ENCODE measurements at regions not wholly inside any gene's neighbourhood (a gene's known extent, or its start where the extent isn't known, plus 50 kb on each side); places are given as distances from the start of the nearest gene placed in this dataset.
"Not testable (repeated sequence)": the region's sequence is repeated elsewhere in the genome, so short reads cannot be mapped to it uniquely, and the experiment has no call there.

- Histone ChIP-seq H3K4me3 (no peak overlapping the region), H3K36me3 (ENCODE audit: low read depth) (no peaks in the 10 kb centered on the region)
- POLR2A ChIA-PET (ENCODE audit: unreplicated experiment), result no interaction called here
Measured at GRCh38 chrX:127726227-127726626, 326.0 kb downstream of the ACTRT1 start.

GRCh38 chrX:127708155-127708554 lies 344.0 kb downstream of the ACTRT1 start:
- no peak overlapping the region for H3K4me3 ChIP-seq
- no peak overlapping the region for H3K4me2 ChIP-seq
- peak overlapping the region; percentile 48 for H3K27ac ChIP-seq
- DNase-seq, result peak; percentile 27 to 48
- H3K4me1 ChIP-seq (replicated peaks; ENCODE audit: insufficient read depth), result peaks cover 11% of the 10 kb centered on the region
- TF ChIP-seq EZH2 (IDR thresholded peaks at IDR 0.05; ENCODE audit: low read depth), result no peak
- no peak for TF ChIP-seq CTCF (conservative IDR thresholded peaks at IDR 0.05)
- H3K9me3 ChIP-seq (ENCODE audit: insufficient read depth, low read depth), result no peaks in the 10 kb centered on the region
- no TSS peak for BruUV-seq (replicated peaks)
- no peaks in the 10 kb centered on the region for H3K36me3 ChIP-seq (ENCODE audit: low read depth)
- CTCF ChIA-PET, result no interaction called here
- no peaks in the 10 kb centered on the region for H4K20me1 ChIP-seq (ENCODE audit: insufficient read depth)
- intact Hi-C loops (cut with micrococcal nuclease; ENCODE audit: unreplicated experiment), result no loop called here
- POLR2A ChIA-PET (ENCODE audit: unreplicated experiment), result no interaction called here
- no peaks in the 10 kb centered on the region for H3K79me2 ChIP-seq (ENCODE audit: low read depth)
- no peaks in the 10 kb centered on the region for H3F3A ChIP-seq (ENCODE audit: insufficient read depth, low read depth)
- peak overlapping the region; percentile 71 for H2AFZ ChIP-seq
- H3K27me3 ChIP-seq (ENCODE audit: insufficient read depth, low read depth), result no peaks in the 10 kb centered on the region
- no peaks in the 10 kb centered on the region; the same call in 1 of the 2 replicates for H3K9me2 ChIP-seq (ENCODE audit: insufficient read depth)

More at GRCh38 chrX:127726227-127726626, 326.0 kb downstream of the ACTRT1 start:
- Histone ChIP-seq H3K27me3 (ENCODE audit: insufficient read depth, low read depth) (no peaks in the 10 kb centered on the region), H3K79me2 (ENCODE audit: low read depth) (no peaks in the 10 kb centered on the region), H3F3A (ENCODE audit: insufficient read depth, low read depth) (no peaks in the 10 kb centered on the region), H3K9me3 (ENCODE audit: insufficient read depth, low read depth) (0 out of 2 replicates have a peak, but pooled peaks cover 3% of the 10 kb centered on the region), H3K9me2 (ENCODE audit: insufficient read depth) (no peaks in the 10 kb centered on the region), H3K4me2 (peak overlapping the region; percentile 29), H2AFZ (peak overlapping the region; percentile 61; the same call in 1 of the 2 replicates), H4K20me1 (ENCODE audit: insufficient read depth) (no peaks in the 10 kb centered on the region; the same call in 1 of the 2 replicates), H3K4me1 (replicated peaks; ENCODE audit: insufficient read depth) (no peaks in the 10 kb centered on the region), H3K27ac (no peak overlapping the region)
- BruUV-seq (replicated peaks), result no TSS peak
- DNase-seq, result no peak
- intact Hi-C loops (cut with micrococcal nuclease; ENCODE audit: unreplicated experiment), result no loop called here
- TF ChIP-seq CTCF (conservative IDR thresholded peaks at IDR 0.05), result no peak
- TF ChIP-seq EZH2 (IDR thresholded peaks at IDR 0.05; ENCODE audit: low read depth), result no peak
- CTCF ChIA-PET, result no interaction called here

DNA sequence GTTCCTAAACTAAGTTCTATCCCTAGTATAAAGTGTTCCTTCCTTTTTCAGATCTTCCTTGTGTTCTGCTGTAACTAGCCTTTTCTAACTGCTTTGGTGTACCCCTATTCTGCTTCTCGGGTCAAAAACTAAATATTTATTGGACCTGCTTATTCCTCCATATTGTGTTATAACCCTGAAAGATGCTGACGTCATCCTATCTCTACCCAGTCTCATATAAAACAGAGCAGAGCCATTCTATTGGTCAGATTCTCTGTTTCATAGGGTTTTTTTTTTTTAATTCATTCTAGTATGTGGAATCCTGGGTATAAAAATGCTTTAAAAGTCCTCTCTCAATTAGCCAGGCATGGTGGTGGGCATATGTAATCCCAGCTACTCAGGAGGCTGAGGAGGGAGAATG lies 349.7 kb downstream of the ACTRT1 start:
- ChIA-PET POLR2A (ENCODE audit: unreplicated experiment) (no interaction called here), CTCF (no interaction called here)
- Histone ChIP-seq H3F3A (ENCODE audit: insufficient read depth, low read depth) (no peaks in the 10 kb centered on the region), H3K4me3 (no peak overlapping the region), H3K9me2 (ENCODE audit: insufficient read depth) (no peaks in the 10 kb centered on the region), H3K27me3 (ENCODE audit: insufficient read depth, low read depth) (no peaks in the 10 kb centered on the region), H2AFZ (no peak overlapping the region), H3K4me1 (replicated peaks; ENCODE audit: insufficient read depth) (peaks cover 4% of the 10 kb centered on the region), H3K79me2 (ENCODE audit: low read depth) (no peaks in the 10 kb centered on the region), H3K36me3 (ENCODE audit: low read depth) (no peaks in the 10 kb centered on the region), H4K20me1 (ENCODE audit: insufficient read depth) (no peaks in the 10 kb centered on the region), H3K4me2 (no peak overlapping the region), H3K27ac (no peak overlapping the region), H3K9me3 (ENCODE audit: insufficient read depth, low read depth) (no peaks in the 10 kb centered on the region)
- no peak for DNase-seq
- no TSS peak for BruUV-seq (replicated peaks)
- intact Hi-C loops (cut with micrococcal nuclease; ENCODE audit: unreplicated experiment), result no loop called here
- TF ChIP-seq EZH2 (IDR thresholded peaks at IDR 0.05; ENCODE audit: low read depth), result no peak
- no peak for TF ChIP-seq CTCF (conservative IDR thresholded peaks at IDR 0.05)

DNA sequence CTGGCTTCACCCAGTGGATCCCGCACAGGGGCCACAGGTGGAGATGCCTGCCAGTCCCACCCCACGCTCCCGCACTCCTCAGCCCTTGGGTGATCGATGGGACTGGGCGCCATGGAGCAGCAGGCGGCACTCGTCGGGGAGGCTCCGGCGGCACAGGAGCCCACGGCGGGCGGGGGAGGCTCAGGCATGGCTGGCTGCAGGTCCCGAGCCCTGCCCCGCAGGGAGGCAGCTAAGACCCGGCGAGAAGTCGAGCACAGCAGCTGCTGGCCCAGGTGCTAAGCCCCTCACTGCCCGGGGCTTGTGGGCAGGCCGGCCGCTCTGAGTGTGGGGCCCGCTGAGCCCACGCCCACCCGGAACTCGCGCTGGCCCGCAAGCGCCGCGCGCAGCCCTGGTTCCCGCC lies 389.3 kb downstream of the ACTRT1 start:
- H3K9me3 ChIP-seq (ENCODE audit: insufficient read depth, low read depth); H3K79me2 ChIP-seq (ENCODE audit: low read depth); H3K4me1 ChIP-seq (replicated peaks; ENCODE audit: insufficient read depth); CTCF ChIA-PET; H3K27ac ChIP-seq; H3K27me3 ChIP-seq (ENCODE audit: insufficient read depth, low read depth); BruUV-seq (replicated peaks); H4K20me1 ChIP-seq (ENCODE audit: insufficient read depth); H3F3A ChIP-seq (ENCODE audit: insufficient read depth, low read depth); H3K36me3 ChIP-seq (ENCODE audit: low read depth); H3K4me3 ChIP-seq; intact Hi-C loops (cut with micrococcal nuclease; ENCODE audit: unreplicated experiment); H3K4me2 ChIP-seq; H2AFZ ChIP-seq; H3K9me2 ChIP-seq (ENCODE audit: insufficient read depth); DNase-seq; POLR2A ChIA-PET (ENCODE audit: unreplicated experiment): not testable (repeated sequence)
